LoVo (cell line): ENCODE measurements at regions not wholly inside any gene's neighbourhood (a gene's known extent, or its start where the extent isn't known, plus 50 kb on each side); places are given as distances from the start of the nearest gene placed in this dataset.
A peak's percentile ranks its signal among the peaks of the same experiment; 100 is the strongest.

Experiments used
- DNase-seq: peaks from one replicate; pipeline ENCODE4 v3.0.0-alpha.2; 2016; ENCODE audit warnings: low spot score

DNA sequence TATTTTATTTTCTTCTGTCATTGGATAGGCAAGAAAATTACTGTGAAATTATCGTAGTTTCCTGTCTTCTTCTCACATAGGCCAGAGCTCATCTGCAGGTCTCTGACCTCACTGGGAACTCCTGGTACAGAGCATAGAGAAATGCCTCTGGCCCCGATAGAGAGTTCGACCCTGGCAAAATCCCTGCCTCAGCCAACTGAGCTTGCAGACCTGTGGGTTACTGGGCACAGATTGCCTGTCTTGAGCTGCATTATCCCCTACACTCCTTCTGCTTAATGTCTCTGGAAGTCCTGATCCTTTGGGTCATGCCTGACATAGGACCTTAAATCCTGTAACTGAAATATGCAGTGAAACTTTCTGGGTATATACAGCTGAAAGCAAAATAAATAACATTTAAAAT, 439.3 kb upstream of the CTNND2 start:
- DNase-seq = no peak

- DNase-seq = no peak
Measured at GRCh38 chr5:12335938-12336337, 431.7 kb upstream of the CTNND2 start.

GRCh38 chr5:12332480-12332879, 428.2 kb upstream of the CTNND2 start:
- no peak for DNase-seq

- no peak for DNase-seq
Measured at GRCh38 chr5:12330993-12331588, 426.8 kb upstream of the CTNND2 start.

DNA sequence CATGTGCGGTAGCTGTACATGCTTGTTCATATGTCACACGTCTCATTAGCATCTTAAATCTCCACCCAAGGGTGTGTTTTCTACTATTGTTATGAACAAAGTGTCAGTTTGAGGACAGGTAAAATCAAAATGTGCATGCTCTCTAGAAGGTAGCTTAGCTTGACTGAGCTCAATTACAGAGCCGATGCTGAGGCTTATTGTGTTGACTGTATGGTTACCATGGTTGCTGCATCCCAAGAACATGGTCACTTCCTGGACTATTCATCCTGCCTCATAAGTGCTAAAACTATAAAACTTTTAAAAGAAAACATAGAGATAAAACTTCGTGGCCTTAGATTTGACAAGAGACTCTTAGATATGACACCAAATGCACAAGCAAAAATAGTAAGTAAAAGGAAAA, 426.1 kb upstream of the CTNND2 start:
- DNase-seq = no peak

- no peak for DNase-seq
Measured at GRCh38 chr5:12323637-12324229, 419.5 kb upstream of the CTNND2 start.

DNA sequence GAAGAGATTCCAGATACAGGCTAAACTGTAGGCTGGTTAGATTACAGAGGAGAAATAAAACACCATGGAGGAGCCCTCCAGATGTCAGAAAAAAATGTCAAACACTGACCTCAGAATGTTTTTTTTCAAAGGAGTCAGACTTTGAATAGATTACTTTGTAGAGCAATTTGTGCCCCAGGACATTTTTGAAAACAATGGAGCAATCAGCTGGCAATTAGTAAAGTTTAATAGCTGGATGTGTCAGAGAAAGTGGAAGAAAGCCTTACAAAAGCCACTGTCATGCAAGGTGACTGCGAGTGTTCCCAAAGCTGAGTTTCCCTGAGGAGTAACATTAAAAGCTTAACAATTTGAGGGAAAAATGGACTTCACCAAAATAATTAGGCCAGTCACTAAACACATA, 417.8 kb upstream of the CTNND2 start:
- no peak for DNase-seq

DNA sequence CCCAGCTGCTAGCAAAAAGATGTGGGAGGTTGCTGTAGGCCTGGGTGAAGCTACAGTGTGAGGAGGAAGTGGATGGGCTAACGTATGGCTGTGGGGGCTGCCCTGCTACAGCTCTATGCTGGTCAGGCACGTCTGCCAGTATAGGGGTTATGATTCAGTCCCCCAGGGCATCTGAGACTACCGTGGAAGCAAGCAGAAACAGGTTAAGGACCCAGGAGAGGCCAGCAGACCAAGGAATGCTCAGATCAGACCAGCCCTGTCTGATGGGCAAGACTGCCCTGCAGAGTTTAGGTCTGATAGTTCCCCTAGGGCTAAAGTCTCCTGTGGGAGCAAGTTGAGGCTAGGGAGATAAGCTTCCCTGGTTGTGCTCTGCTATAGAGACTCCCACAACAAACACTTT, 416.1 kb upstream of the CTNND2 start:
- no peak for DNase-seq

- DNase-seq = no peak
Measured at GRCh38 chr5:12316812-12317211, 412.6 kb upstream of the CTNND2 start.

DNA sequence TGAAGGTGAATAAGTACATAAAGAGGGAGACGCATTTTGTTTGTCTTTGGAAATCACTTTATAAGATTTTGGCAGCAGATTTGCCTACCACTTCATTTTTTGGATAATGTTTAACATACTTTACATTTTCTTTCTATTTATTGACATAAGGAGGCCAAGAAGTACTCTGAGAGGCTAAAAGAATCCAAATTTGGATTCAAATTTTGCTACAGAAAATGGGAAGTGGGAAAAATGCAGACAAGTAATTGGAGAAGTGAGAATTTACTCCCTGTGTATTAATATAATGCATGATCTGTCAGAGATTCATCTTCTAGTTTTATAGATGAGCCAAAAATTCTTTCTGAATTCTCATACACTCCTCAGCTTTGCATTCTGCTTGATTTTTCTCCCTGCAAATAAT, 411.2 kb upstream of the CTNND2 start:
- DNase-seq = no peak

- no peak for DNase-seq
Measured at GRCh38 chr5:12313602-12314001, 409.4 kb upstream of the CTNND2 start.

DNA sequence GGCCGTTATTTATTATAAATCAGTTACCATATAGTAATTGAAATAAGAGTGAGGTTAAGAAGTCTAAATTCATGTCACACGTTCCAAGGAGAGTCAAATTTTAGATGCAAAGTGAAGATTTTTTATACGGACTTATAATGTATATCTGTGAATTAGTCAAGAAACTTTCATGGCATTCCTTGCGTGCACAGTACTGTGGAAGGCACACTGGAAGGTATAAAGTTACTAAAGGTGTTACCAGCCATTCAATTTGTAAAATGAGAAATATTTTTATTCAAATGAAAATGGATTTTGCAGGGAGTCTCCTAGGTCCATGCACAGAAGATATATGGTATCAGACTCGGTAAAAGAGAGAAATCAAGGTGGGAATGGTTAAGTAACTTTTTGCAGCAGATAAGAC, 408.1 kb upstream of the CTNND2 start:
- DNase-seq = no peak

DNA sequence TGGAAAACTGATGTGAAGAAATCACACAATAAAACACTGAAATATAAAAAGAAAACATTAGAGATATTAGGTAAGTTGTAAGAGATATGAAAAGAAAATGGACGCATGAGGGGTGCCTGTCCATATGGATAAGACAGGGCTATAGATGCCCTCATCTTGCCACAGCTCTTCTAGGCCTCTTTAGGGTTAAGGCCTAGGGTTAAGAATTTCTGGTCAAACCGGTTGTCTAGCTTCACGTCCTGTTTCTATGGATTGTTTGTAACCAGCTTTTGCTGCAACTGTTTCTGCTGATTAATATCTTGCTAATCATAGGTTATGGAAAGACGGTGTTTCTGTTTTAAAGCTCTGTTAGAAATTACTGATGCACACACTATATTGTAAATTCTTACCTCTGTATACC, 389.9 kb upstream of the CTNND2 start:
- no peak for DNase-seq

- peak; percentile 34 for DNase-seq
Measured at GRCh38 chr5:12292610-12293204, 388.5 kb upstream of the CTNND2 start.

- no peak for DNase-seq
Measured at GRCh38 chr5:12284604-12285003, 380.4 kb upstream of the CTNND2 start.

DNA sequence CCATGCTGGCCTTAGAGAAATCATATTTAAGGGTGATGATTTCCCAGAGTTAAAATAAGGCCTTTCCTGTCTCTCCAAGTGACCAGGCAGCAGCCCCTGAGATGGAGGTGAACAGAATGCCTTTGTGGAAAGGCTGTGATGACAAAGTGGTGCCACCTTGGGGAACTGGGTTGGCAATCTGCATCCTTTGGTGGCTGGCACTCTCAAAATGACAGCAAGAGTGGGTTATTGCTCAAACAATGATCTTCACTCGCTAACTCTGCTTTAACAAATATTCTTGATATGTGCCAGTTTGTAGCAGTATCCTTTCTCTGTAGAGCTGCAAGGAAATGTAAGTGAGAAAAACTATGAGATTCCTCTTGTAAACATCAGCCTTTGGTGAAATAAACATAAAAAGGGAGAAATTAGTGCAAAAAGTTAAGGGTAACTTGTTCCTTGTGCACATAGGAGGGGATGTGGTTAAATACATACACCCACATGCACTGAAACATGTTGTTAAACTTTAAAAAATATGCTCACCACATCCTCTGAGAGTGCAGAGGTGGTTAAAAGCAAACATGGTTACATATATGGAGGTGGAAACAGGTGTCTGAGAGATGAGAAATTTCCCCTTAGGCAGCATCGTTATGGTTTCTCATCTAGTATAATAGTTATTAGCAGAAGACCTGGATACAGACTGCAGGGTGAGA, 373.4 kb upstream of the CTNND2 start:
- no peak for DNase-seq

GRCh38 chr5:12274236-12274635, 370.0 kb upstream of the CTNND2 start:
- no peak for DNase-seq

DNA sequence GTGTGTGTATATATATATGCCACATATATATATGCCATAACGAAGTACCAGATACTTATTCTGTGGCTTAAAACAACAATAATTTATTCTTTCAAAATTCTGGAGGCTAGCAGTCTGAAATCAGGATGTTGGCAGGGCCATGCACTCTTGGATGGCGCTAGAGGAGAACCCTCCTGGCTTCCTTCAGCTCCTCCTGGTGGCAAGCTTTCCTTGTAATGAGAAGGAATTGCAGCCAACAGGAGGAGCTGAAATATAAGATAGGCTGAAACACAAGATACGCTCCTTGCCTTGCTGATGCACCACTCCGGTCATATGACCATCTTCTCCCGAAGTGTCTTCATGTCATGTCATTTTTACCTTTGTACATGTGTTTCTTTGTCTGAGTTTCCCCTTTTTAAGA, 368.1 kb upstream of the CTNND2 start:
- no peak for DNase-seq

- no peak for DNase-seq
Measured at GRCh38 chr5:12270914-12271313, 366.7 kb upstream of the CTNND2 start.

DNA sequence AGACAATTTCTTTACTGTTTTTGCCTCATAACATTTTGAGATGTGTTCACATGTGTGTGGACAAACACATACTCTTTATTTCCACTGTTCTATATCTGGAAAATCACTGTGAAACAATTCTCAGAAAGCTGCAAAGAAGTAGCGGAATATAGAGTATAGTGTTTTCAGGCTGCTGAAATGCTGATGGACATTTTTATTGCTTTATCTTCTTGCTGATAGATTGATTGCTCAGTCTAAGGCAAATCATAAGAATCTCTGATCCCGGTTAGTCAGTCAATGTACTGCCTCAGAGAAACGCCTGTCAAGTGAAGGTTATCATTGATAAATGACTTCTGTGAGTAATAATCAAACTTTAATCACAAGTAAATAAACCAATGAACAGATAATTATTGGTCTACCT, 364.9 kb upstream of the CTNND2 start:
- no peak for DNase-seq

- no peak for DNase-seq
Measured at GRCh38 chr5:12258549-12258948, 354.3 kb upstream of the CTNND2 start.

- DNase-seq = no peak
Measured at GRCh38 chr5:12250454-12250853, 346.2 kb upstream of the CTNND2 start.

DNA sequence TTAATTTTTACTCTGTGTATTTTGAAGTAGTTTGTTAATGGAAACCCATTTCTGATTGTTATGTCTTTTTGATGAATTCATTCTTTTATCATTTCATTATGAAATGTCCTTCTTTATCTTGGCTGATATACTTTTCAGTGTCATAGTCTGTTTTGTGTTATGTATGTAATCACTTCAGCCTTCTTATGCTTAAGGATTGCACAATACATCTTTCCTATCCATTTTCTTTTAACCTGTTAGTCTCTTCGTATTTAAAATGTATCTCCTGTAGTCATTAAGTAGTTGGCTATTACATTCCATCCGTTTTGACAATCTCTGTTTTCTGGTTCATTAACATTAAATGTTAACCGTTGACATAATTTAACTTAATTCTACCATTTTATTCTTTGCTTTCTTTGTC, 344.6 kb upstream of the CTNND2 start:
- DNase-seq = no peak
